ENCODE measurements at regions not wholly inside any gene's neighbourhood (a gene's known extent, or its start where the extent isn't known, plus 50 kb on each side); places are given as distances from the start of the nearest gene placed in this dataset.

DNA sequence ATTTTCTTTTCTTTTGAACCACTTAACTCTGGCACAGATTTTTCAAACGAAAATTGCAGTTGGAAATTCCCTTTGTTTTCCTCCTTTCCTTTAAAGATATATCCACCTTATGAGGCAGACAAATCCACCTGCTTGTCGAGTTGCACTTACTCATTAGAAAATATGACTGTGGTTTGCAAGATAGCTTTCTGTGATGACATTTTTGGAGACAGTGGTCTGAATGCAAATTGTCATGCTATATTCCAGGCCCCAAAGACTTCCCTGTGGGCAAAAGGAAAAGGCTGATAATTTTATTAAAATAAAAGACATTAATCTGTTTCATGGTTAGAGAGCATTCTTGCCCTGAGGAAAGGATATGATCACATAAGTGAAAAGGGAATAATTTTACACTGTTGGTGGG lies 120.6 kb downstream of the TNFSF18 start (continued):
- no peak for TF ChIP-seq EZH2 (IDR thresholded peaks at IDR 0.05; ENCODE audit: low read depth, low read length, severe bottlenecking)

All from H1 (cell line).